ENCODE measurements at regions not wholly inside any gene's neighbourhood (a gene's known extent, or its start where the extent isn't known, plus 50 kb on each side); places are given as distances from the start of the nearest gene placed in this dataset.

GRCh38 chr12:82533341-82533740, 153.4 kb upstream of the TMTC2 start:
- ATAC-seq (no peak), DNase-seq (ENCODE audit: low read depth, low spot score) (no peak)
- Histone ChIP-seq H3K27ac (ENCODE audit: low read depth, low read length) (no peak overlapping the region), H3K4me3 (replicated peaks in 1 of 2; ENCODE audit: low read depth in 1 of 2, low read length in 2 of 2) (no peak overlapping the region), H3K4me2 (ENCODE audit: low read length) (no peak overlapping the region), H3K4me1 (ENCODE audit: control insufficient read depth in 1 of 2, insufficient read depth in 2 of 2, low read length in 2 of 2) (no peaks in the 10 kb centered on the region), H3K9ac (ENCODE audit: low read length) (no peak overlapping the region), H4K20me1 (ENCODE audit: insufficient read depth) (no peaks in the 10 kb centered on the region), H3K9me2 (ENCODE audit: insufficient read depth) (no peaks in the 10 kb centered on the region), H3K36me3 (ENCODE audit: control insufficient read depth in 1 of 2, insufficient read depth in 2 of 2, low read length in 2 of 2) (no peaks in the 10 kb centered on the region), H2AFZ (ENCODE audit: low read depth, low read length, poor library complexity, severe bottlenecking) (no peak overlapping the region), H3K27me3 (ENCODE audit: insufficient read depth, low read length) (no peaks in the 10 kb centered on the region), H3K9me3 (ENCODE audit: control insufficient read depth in 1 of 2, insufficient read depth in 1 of 2, low read depth in 1 of 2, low read length in 2 of 2) (no peaks in the 10 kb centered on the region), H3K79me2 (ENCODE audit: insufficient read depth, low read length) (no peaks in the 10 kb centered on the region)
- intact Hi-C loops (cut with micrococcal nuclease), result no loop called here
- ChIA-PET POLR2A (no interaction called here), RAD21 (ENCODE audit: low non-redundant PET in 1 of 2, low total read pairs in 2 of 2, uncharacterized antibody in 2 of 2, unreplicated experiment in 2 of 2) (no interaction called here), CTCF (no interaction called here)
- no TSS peak for BruUV-seq (replicated peaks)
- TF ChIP-seq ATF3 (IDR thresholded peaks at IDR 0.05) (no peak), JUND (IDR thresholded peaks at IDR 0.05) (no peak)

GRCh38 chr12:82537436-82537835, 149.3 kb upstream of the TMTC2 start:
- CTCF ChIA-PET, result no interaction called here

More at GRCh38 chr12:82537436-82537835, 149.3 kb upstream of the TMTC2 start:
- H3K4me2 ChIP-seq (ENCODE audit: low read length), result no peak overlapping the region
- no peak for ATAC-seq
- no peaks in the 10 kb centered on the region for H3K9me2 ChIP-seq (ENCODE audit: insufficient read depth)
- no peaks in the 10 kb centered on the region for H3K36me3 ChIP-seq (ENCODE audit: control insufficient read depth in 1 of 2, insufficient read depth in 2 of 2, low read length in 2 of 2)
- intact Hi-C loops (cut with micrococcal nuclease), result no loop called here
- H4K20me1 ChIP-seq (ENCODE audit: insufficient read depth), result no peaks in the 10 kb centered on the region
- POLR2A ChIA-PET, result no interaction called here
- no peak overlapping the region for H3K9ac ChIP-seq (ENCODE audit: low read length)
- no peak overlapping the region for H3K4me3 ChIP-seq (replicated peaks in 1 of 2; ENCODE audit: low read depth in 1 of 2, low read length in 2 of 2)
- H2AFZ ChIP-seq (ENCODE audit: low read depth, low read length, poor library complexity, severe bottlenecking), result no peak overlapping the region
- no TSS peak for BruUV-seq (replicated peaks)
- no peaks in the 10 kb centered on the region for H3K27me3 ChIP-seq (ENCODE audit: insufficient read depth, low read length)
- RAD21 ChIA-PET (ENCODE audit: low non-redundant PET in 1 of 2, low total read pairs in 2 of 2, uncharacterized antibody in 2 of 2, unreplicated experiment in 2 of 2), result no interaction called here
- no peaks in the 10 kb centered on the region for H3K9me3 ChIP-seq (ENCODE audit: control insufficient read depth in 1 of 2, insufficient read depth in 1 of 2, low read depth in 1 of 2, low read length in 2 of 2)
- no peak for DNase-seq (ENCODE audit: low read depth, low spot score)
- no peak overlapping the region for H3K27ac ChIP-seq (ENCODE audit: low read depth, low read length)
- no peak for TF ChIP-seq ELF1 (IDR thresholded peaks at IDR 0.05; ENCODE audit: borderline replicate concordance, low read depth)
- TF ChIP-seq REST (IDR thresholded peaks at IDR 0.05; ENCODE audit: low read depth), result no peak
- TF ChIP-seq CEBPB (IDR thresholded peaks at IDR 0.05; ENCODE audit: low read depth), result no peak
- TF ChIP-seq ZFX (IDR thresholded peaks at IDR 0.05), result no peak
- TF ChIP-seq SRF (IDR thresholded peaks at IDR 0.05; ENCODE audit: low read depth), result no peak
- no peaks in the 10 kb centered on the region for H3K4me1 ChIP-seq (ENCODE audit: control insufficient read depth in 1 of 2, insufficient read depth in 2 of 2, low read length in 2 of 2)
- no peaks in the 10 kb centered on the region for H3K79me2 ChIP-seq (ENCODE audit: insufficient read depth, low read length)
